ENCODE measurements at regions not wholly inside any gene's neighbourhood (a gene's known extent, or its start where the extent isn't known, plus 50 kb on each side); places are given as distances from the start of the nearest gene placed in this dataset.
"Not testable (repeated sequence)": the region's sequence is repeated elsewhere in the genome, so short reads cannot be mapped to it uniquely, and the experiment has no call there.

DNA sequence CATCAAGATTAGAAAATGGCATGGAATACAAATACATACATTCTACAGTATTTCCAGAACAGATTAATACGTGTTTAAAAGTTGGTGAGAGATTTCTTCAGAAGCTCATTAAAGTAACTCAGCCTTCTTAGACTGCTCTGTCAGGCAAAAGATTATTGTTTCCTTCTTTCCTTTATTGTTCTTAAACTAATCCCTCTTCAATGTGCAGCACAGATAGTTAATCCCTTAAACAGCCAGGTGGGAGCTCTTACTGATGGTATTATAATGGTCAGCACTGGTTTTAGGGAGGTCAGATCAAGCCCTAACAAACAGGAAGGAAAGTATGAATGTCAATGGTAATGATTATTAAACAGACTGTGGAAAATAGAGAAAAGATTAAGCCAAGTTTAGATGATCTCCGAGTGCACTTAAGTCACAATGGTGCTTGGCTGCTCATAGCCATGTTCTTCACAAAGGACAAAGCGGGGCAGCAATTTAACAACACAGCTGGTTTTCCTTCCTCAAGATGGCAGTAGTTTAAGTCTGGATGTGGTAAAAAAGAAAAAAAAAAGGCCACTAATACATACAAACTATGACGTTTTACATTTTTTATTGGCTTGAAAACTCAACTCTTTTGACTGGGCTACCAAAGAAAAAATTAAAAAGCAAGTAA, 992.6 kb downstream of the PCDH9 start:
- Mint-ChIP-seq H3K36me3 (ENCODE audit: low read depth) (no peaks in the 10 kb centered on the region), H3K4me3 (no peak overlapping the region), H3K27ac (no peak overlapping the region), H3K4me1 (ENCODE audit: low read depth) (no peaks in the 10 kb centered on the region), H3K27me3 (ENCODE audit: low read depth) (no peaks in the 10 kb centered on the region), H3K9me3 (peaks cover 13% of the 10 kb centered on the region)
- no peak for DNase-seq (ENCODE audit: low spot score)

DNA sequence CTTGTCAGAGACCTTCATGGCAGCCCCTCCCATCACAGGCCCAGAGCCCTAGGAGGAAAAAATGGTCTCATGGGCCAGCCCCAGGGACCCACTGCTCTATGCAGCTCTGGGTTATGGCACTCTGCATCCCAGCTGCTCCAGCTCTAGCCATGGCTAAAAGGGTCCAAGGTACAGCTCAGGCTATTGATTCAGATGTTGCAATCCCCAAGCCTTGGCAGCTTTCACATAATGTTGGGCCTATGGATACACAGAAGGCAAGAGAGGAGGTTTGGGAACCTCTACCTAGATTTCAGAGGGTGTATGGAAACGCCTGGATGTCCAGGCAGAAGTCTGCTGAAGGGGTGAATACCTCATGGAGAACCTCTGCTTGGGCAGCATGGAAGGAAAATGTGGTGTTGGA, 996.0 kb downstream of the PCDH9 start:
- Mint-ChIP-seq H3K4me1 (ENCODE audit: low read depth) (no peaks in the 10 kb centered on the region), H3K27me3 (ENCODE audit: low read depth) (no peaks in the 10 kb centered on the region), H3K36me3 (ENCODE audit: low read depth) (no peaks in the 10 kb centered on the region), H3K27ac (no peak overlapping the region), H3K4me3 (no peak overlapping the region), H3K9me3 (peaks cover 18% of the 10 kb centered on the region)
- no peak for DNase-seq (ENCODE audit: low spot score)

DNA sequence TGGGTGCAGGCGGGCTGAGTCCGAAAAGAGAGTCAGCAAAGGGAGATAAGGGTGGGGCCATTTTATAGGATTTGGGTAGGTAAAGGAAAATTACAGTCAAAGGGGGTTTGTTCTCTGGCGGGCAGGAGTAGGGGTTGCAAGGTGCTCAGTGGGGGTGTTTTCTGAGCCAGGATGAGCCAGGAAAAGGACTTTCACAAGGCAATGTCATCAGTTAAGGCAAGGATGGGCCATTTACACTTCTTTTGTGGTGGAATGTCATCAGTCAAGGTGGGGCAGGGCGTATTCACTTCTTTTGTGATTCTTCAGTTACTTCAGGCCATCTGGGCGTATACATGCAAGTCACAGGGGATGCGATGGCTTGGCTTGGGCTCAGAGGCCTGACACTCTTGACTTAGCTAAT, 998.2 kb downstream of the PCDH9 start:
- H3K4me1 Mint-ChIP-seq (ENCODE audit: low read depth); H3K27ac Mint-ChIP-seq; DNase-seq (ENCODE audit: low spot score); H3K36me3 Mint-ChIP-seq (ENCODE audit: low read depth); H3K4me3 Mint-ChIP-seq; H3K27me3 Mint-ChIP-seq (ENCODE audit: low read depth): not testable (repeated sequence)
- peaks cover 31% of the 10 kb centered on the region for H3K9me3 Mint-ChIP-seq

DNA sequence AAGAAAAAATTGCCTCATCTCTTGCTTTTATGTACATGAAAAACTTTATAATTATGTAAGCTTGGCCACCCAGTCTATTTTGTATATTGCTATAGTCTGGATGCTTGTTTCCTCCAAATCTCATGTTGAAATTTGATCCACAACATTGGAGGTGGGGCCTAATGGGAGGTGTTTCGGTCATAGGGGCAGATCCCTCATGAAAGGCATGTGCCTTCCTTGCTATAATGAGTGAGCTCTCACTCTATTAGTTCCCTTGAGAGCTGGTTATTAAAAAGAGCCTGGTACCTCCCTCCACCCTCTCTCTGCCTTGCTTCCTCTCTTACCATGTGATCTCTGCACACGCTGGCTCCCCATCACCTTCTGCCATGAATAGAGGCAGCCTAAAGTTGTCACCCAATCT, 1005.1 kb downstream of the PCDH9 start:
- no peak overlapping the region for H3K4me3 Mint-ChIP-seq
- H3K36me3 Mint-ChIP-seq (ENCODE audit: low read depth), result no peaks in the 10 kb centered on the region
- no peaks in the 10 kb centered on the region for H3K27me3 Mint-ChIP-seq (ENCODE audit: low read depth)
- H3K9me3 Mint-ChIP-seq, result peaks cover 24% of the 10 kb centered on the region
- no peak for DNase-seq (ENCODE audit: low spot score)
- H3K27ac Mint-ChIP-seq, result no peak overlapping the region
- peaks cover 3% of the 10 kb centered on the region for H3K4me1 Mint-ChIP-seq (ENCODE audit: low read depth)

DNA sequence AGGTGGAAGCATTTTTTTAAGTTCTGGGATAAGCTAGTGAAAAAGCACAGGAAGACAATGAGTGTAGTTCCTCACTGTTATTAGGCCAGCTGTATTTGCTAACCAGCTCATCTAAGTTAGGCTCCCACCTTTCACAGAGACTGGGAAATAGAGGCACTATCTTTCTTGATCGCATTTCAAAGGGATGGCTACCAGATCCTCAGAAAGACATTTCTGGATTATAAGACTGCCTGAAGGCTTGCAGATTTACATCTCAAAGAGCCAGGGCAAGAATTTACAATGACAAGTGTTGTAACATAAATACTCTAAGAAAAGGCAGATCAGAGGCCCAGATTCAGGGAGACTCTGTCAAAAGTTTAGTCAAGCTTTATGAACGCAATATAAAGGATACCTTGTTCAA, 1005.5 kb downstream of the PCDH9 start:
- no peak for DNase-seq (ENCODE audit: low spot score)
- H3K27ac Mint-ChIP-seq, result no peak overlapping the region
- H3K36me3 Mint-ChIP-seq (ENCODE audit: low read depth), result no peaks in the 10 kb centered on the region
- no peaks in the 10 kb centered on the region for H3K27me3 Mint-ChIP-seq (ENCODE audit: low read depth)
- peaks cover 3% of the 10 kb centered on the region for H3K4me1 Mint-ChIP-seq (ENCODE audit: low read depth)
- no peak overlapping the region for H3K4me3 Mint-ChIP-seq
- H3K9me3 Mint-ChIP-seq, result peaks cover 24% of the 10 kb centered on the region

DNA sequence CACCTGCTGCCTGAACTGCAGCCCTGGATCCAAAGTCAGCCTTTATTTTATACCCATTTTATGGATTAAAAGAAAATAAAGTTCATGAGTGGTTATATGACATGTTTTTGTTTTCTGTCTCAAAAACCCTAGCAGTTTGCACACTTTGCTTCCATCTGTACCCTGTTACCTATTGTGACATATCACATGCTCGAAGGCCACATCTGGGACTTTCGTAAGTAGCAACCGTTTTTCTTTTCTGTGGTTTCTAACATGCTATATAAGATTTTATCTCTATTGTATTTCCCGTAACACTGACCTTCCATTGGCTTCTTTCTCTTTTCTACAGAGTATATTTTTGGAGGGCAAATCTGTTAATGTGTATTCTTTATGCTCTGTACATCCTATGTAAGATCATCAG, 1007.2 kb downstream of the PCDH9 start:
- Mint-ChIP-seq H3K9me3 (peaks cover 17% of the 10 kb centered on the region), H3K27me3 (ENCODE audit: low read depth) (no peaks in the 10 kb centered on the region), H3K4me3 (no peak overlapping the region), H3K36me3 (ENCODE audit: low read depth) (no peaks in the 10 kb centered on the region), H3K27ac (no peak overlapping the region), H3K4me1 (ENCODE audit: low read depth) (peaks cover 3% of the 10 kb centered on the region)
- no peak for DNase-seq (ENCODE audit: low spot score)

DNA sequence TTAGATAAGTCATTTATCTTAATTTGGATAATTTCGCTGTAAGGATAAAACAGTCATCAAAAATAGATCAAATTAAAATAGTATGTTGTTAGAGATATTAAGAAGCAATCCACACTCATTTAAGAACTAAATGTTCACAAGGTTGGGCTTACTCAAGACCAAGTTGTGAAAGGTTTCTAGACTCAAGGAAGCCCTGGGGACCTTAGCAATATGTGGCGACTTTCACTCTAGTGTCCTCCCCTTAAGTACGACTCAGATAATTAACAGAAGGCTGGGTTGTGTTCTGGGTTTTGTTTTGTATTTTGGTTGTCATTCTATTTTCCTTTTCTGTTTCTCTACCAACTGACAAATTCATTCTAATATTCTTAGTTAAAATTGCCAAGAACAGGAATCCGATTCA, 1008.0 kb downstream of the PCDH9 start:
- no peak overlapping the region for H3K4me3 Mint-ChIP-seq
- H3K36me3 Mint-ChIP-seq (ENCODE audit: low read depth), result no peaks in the 10 kb centered on the region
- peaks cover 3% of the 10 kb centered on the region for H3K4me1 Mint-ChIP-seq (ENCODE audit: low read depth)
- no peaks in the 10 kb centered on the region for H3K27me3 Mint-ChIP-seq (ENCODE audit: low read depth)
- DNase-seq (ENCODE audit: low spot score), result no peak
- H3K27ac Mint-ChIP-seq, result no peak overlapping the region
- peaks cover 11% of the 10 kb centered on the region for H3K9me3 Mint-ChIP-seq

DNA sequence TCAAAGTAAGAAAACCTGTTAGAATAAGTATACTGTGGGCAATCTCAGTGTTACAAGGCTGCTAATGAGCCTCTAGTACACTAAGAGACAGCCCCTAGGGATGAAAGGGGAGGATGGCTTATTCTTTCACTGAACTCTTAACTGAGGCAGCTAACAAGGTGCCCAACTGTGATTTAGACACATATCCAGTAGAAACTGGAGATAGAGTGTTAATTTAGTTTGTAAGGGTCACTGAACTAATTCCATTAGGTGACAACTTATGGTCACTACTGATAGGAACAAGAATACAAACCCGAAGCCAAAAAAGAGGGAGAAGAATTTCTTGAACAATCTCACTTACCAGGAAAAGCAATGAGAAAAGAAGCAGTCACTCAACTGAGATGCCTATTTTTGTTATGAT, 1010.6 kb downstream of the PCDH9 start:
- Mint-ChIP-seq H3K9me3 (peaks cover 5% of the 10 kb centered on the region), H3K27ac (no peak overlapping the region), H3K4me3 (no peak overlapping the region), H3K36me3 (ENCODE audit: low read depth) (no peaks in the 10 kb centered on the region), H3K4me1 (ENCODE audit: low read depth) (peaks cover 3% of the 10 kb centered on the region), H3K27me3 (ENCODE audit: low read depth) (no peaks in the 10 kb centered on the region)
- no peak for DNase-seq (ENCODE audit: low spot score)

DNA sequence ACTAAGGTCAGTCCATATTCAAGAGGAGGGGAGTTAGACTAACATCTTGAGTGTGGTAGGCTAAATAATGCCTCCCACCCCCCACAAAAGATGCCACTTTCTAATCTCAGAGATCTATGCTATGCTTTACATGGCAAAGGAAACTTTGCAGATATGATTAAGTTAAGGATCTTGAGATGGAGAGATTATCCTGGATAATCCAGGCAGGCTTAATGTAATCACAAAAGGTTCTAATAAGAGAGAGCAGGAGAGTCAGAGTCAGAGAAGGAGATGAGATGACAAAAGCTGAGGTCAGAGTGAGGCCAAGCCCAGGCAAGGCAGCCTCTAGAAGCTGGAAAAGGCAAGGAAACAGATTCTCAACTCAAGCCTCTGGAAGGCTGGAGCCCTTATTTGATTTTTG, 1011.6 kb downstream of the PCDH9 start:
- DNase-seq (ENCODE audit: low spot score), result no peak
- H3K27ac Mint-ChIP-seq, result no peak overlapping the region
- peaks cover 3% of the 10 kb centered on the region for H3K4me1 Mint-ChIP-seq (ENCODE audit: low read depth)
- H3K4me3 Mint-ChIP-seq, result no peak overlapping the region
- no peaks in the 10 kb centered on the region for H3K27me3 Mint-ChIP-seq (ENCODE audit: low read depth)
- peaks cover 5% of the 10 kb centered on the region for H3K9me3 Mint-ChIP-seq
- H3K36me3 Mint-ChIP-seq (ENCODE audit: low read depth), result no peaks in the 10 kb centered on the region

DNA sequence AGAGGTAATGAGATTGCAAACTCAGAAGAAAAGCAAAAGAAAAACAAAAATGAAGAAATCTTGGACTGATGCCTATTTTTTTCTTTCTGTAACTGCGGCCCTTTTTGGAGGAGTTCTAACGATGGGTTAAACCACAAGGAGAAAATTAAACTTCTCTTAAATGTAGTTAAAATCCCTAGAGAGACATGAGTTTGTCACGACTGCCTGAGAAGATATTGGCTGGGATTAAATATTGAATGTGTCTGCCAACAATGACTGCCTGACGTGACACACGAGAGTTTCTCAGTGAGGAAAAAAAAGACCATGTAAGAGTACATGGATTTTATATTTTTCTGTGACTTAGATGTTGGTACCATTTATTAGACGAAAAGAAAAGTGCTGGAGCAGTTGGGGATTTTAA, 1013.4 kb downstream of the PCDH9 start:
- Mint-ChIP-seq H3K27me3 (ENCODE audit: low read depth) (no peaks in the 10 kb centered on the region), H3K36me3 (ENCODE audit: low read depth) (no peaks in the 10 kb centered on the region), H3K4me1 (ENCODE audit: low read depth) (no peaks in the 10 kb centered on the region), H3K9me3 (peaks cover 5% of the 10 kb centered on the region), H3K27ac (no peak overlapping the region), H3K4me3 (no peak overlapping the region)
- no peak for DNase-seq (ENCODE audit: low spot score)

DNA sequence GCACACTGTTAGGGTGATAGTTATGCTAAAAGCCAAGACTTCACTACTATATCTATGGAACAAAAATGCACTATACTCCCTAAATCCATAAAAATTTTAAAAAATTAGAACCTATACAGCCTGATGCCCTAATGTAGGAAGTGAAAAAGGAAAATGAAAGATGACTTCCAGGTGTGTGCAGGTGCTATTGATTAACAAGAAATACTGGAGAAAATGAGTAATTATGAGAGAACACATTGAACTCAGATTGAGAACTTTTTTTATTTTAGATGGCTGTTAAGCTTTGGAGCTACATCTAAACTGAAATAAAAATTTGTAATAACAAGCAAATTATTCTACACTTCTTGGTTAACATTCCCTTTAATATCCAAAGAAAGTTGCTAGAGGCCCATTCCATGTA, 1015.7 kb downstream of the PCDH9 start:
- Mint-ChIP-seq H3K4me3 (no peak overlapping the region), H3K36me3 (ENCODE audit: low read depth) (no peaks in the 10 kb centered on the region), H3K27ac (no peak overlapping the region), H3K27me3 (ENCODE audit: low read depth) (no peaks in the 10 kb centered on the region), H3K4me1 (ENCODE audit: low read depth) (no peaks in the 10 kb centered on the region), H3K9me3 (peaks cover 5% of the 10 kb centered on the region)
- no peak for DNase-seq (ENCODE audit: low spot score)

DNA sequence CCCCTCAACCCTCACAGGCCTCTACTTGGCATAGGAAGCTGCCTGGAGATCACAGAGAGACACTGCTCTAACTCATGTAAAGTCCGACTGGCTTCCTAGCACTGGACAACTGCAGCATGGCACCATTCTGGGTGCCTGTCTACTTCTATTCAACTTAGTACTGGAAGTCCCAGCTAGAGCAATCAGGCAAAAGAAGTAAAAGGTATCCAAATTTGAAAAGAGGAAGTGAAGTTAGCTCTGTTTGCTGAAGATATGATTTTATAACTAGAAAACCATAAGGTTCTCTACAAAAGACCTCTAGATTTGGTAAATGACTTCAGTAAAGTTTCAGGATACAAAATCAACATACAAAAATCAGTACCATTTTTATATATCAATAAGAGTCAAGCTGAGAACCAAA, 1017.6 kb downstream of the PCDH9 start:
- no peak for DNase-seq (ENCODE audit: low spot score)
- peaks cover 5% of the 10 kb centered on the region for H3K9me3 Mint-ChIP-seq
- no peaks in the 10 kb centered on the region for H3K27me3 Mint-ChIP-seq (ENCODE audit: low read depth)
- H3K4me1 Mint-ChIP-seq (ENCODE audit: low read depth), result no peaks in the 10 kb centered on the region
- no peak overlapping the region for H3K4me3 Mint-ChIP-seq
- no peaks in the 10 kb centered on the region for H3K36me3 Mint-ChIP-seq (ENCODE audit: low read depth)
- H3K27ac Mint-ChIP-seq, result no peak overlapping the region

DNA sequence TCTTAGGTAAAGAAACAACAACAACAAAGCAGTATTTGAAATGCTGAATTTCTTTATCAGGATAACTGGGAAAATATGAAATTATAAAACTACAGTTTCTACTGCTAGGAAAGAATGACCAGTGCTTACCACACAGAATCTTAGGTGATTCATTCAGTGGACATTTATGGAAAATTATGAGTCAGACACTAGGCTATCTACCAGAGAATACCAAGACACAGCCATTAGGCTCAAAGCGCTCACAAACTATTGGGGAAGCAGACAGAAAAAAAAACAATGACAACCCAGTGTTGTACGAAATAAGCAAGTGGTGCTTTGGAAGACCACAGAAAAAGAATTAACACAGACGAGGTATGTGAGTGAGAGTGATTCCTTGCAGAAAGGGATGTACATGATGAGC, 1019.5 kb downstream of the PCDH9 start:
- Mint-ChIP-seq H3K4me1 (ENCODE audit: low read depth) (no peaks in the 10 kb centered on the region), H3K27me3 (ENCODE audit: low read depth) (no peaks in the 10 kb centered on the region), H3K36me3 (ENCODE audit: low read depth) (no peaks in the 10 kb centered on the region), H3K9me3 (peaks cover 5% of the 10 kb centered on the region), H3K4me3 (no peak overlapping the region), H3K27ac (no peak overlapping the region)
- no peak for DNase-seq (ENCODE audit: low spot score)

DNA sequence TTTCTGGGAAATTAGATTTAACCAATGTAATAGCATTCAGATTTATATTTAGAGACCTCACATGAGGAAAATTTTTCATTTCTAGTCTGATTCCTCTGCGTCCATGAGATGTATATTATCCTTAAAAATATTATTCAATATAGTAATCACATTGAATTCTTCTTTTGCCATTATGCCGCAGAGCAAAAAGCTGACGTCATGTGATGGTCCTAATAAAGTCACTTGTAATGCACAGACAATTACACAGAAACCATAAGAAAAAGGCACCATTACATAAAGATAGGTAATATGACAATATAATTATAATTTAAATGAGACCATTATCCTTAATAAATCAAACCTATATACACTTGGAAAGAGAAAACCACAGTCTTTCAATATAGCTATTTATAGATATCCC, 1021.5 kb downstream of the PCDH9 start:
- Mint-ChIP-seq H3K27ac (no peak overlapping the region), H3K9me3 (peaks cover 4% of the 10 kb centered on the region), H3K4me1 (ENCODE audit: low read depth) (no peaks in the 10 kb centered on the region), H3K4me3 (no peak overlapping the region), H3K27me3 (ENCODE audit: low read depth) (no peaks in the 10 kb centered on the region), H3K36me3 (ENCODE audit: low read depth) (no peaks in the 10 kb centered on the region)
- no peak for DNase-seq (ENCODE audit: low spot score)

DNA sequence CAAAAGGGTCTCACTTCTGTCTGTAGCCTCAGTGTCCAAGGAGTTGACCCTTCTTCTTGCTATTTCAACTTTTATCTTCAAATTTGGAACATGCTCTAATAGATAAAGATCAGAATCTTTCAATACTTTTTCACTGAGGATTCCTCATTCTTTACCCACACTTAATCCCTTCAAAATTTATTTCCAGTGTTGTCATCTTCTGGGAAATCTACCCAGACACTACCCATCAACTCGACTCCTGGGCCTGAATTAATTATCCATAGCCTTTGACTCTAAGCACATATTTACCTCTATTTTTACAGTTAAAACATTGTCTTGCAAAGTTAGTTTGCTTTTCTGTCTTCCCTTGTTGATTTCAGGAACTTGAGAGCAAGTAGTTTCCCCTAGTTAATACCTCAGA, 1022.5 kb downstream of the PCDH9 start:
- no peaks in the 10 kb centered on the region for H3K27me3 Mint-ChIP-seq (ENCODE audit: low read depth)
- H3K36me3 Mint-ChIP-seq (ENCODE audit: low read depth), result no peaks in the 10 kb centered on the region
- H3K4me3 Mint-ChIP-seq, result no peak overlapping the region
- peaks cover 4% of the 10 kb centered on the region for H3K9me3 Mint-ChIP-seq
- no peak overlapping the region for H3K27ac Mint-ChIP-seq
- no peaks in the 10 kb centered on the region for H3K4me1 Mint-ChIP-seq (ENCODE audit: low read depth)
- DNase-seq (ENCODE audit: low spot score), result no peak
